ENCODE measurements at regions not wholly inside any gene's neighbourhood (a gene's known extent, or its start where the extent isn't known, plus 50 kb on each side); places are given as distances from the start of the nearest gene placed in this dataset.

DNA sequence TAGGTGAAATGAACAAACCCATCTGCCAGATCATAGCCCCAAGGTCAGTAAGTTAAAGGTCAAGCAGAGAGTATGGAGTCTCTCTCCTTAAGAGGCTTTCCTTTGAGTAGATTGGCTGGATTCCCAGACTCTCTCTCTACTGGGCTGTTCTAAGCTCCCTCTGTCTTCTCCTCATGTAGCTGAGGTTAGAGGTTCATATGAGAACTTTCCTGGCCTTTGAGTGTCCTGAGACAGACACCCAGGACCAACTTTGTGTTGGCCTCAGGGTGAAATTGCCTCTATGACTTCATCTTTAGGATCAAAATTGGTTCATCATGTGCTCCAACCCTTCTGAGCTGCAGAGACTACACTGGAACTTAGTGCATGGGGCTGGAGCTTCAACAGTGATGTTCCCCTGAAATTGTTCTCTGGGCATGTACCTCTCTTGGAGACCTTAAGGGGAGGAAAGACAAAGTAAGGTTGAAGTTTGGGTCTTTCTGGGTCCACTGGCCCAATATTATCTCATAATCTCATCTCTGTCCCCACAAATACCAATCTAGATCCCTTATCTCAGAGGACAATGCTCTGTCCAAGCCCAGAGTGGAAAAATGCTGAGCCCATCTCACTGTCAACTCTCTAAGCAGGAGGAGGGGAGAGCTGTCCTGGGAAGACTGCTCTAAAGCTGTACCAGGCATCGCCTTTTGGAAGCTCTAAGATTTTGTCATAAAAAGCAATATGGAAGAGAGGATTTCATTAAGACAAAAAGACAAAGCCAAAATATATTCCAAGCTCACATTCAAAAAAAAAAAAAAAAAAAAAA lies 177.3 kb upstream of the ARL4C start:
- H3K4me1 ChIP-seq (ENCODE audit: insufficient read depth, low read length): peaks cover 7% of the 10 kb centered on the region
- no peak overlapping the region for H2BK15ac ChIP-seq (ENCODE audit: low read depth, low read length)
- no peak overlapping the region for H2AK5ac ChIP-seq (ENCODE audit: insufficient read length, low read length)
- no CpG with 5 or more reads among the region's 1 CpG for WGBS (ENCODE audit: extremely low coverage, insufficient read length, low lambda C conversion rate)
- H3K18ac ChIP-seq (ENCODE audit: insufficient read length, low read depth, low read length): no peak overlapping the region
- H4K5ac ChIP-seq (ENCODE audit: insufficient read length, low read depth, low read length): no peak overlapping the region
- no peak for DNase-seq
- Mint-ChIP-seq H3K4me1 (peaks cover 56% of the 10 kb centered on the region in 2 experiments), H3K27ac (no peak overlapping the region), H3K27me3 (ENCODE audit: low read depth) (peaks cover 4% of the 10 kb centered on the region; the same call in 1 of the 2 replicates), H3K9me3 (peaks cover 13 to 22% of the 10 kb centered on the region in 2 experiments; a peak in 4 of 5 replicates), H3K36me3 (ENCODE audit: insufficient read depth in 1 of 3, low read depth in 3 of 3) (peaks cover 5 to 30% (median 7%) of the 10 kb centered on the region in 3 experiments), H3K4me3 (no peak overlapping the region)
- no peak overlapping the region for H2BK12ac ChIP-seq (ENCODE audit: insufficient read length, low read depth, low read length)
- H3K4ac ChIP-seq (ENCODE audit: low read depth, low read length): no peak overlapping the region
- H3K79me1 ChIP-seq (ENCODE audit: insufficient read depth, low read depth, low read length, poor library complexity, severe bottlenecking): no peaks in the 10 kb centered on the region
- no peaks in the 10 kb centered on the region for H3K23me2 ChIP-seq (ENCODE audit: insufficient read length, low read depth, low read length, poor library complexity, severe bottlenecking)
- H3K27me3 ChIP-seq (ENCODE audit: insufficient read depth, low read length): no peaks in the 10 kb centered on the region
- no peak overlapping the region for H2AFZ ChIP-seq (ENCODE audit: low read length)
- H3T11ph ChIP-seq (ENCODE audit: low read length): no peak overlapping the region
- no peak overlapping the region for H3K23ac ChIP-seq (ENCODE audit: insufficient read length, low read depth, low read length)
- TF ChIP-seq, protein P1, sequence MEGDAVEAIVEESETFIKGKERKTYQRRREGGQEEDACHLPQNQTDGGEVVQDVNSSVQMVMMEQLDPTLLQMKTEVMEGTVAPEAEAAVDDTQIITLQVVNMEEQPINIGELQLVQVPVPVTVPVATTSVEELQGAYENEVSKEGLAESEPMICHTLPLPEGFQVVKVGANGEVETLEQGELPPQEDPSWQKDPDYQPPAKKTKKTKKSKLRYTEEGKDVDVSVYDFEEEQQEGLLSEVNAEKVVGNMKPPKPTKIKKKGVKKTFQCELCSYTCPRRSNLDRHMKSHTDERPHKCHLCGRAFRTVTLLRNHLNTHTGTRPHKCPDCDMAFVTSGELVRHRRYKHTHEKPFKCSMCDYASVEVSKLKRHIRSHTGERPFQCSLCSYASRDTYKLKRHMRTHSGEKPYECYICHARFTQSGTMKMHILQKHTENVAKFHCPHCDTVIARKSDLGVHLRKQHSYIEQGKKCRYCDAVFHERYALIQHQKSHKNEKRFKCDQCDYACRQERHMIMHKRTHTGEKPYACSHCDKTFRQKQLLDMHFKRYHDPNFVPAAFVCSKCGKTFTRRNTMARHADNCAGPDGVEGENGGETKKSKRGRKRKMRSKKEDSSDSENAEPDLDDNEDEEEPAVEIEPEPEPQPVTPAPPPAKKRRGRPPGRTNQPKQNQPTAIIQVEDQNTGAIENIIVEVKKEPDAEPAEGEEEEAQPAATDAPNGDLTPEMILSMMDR (conservative IDR thresholded peaks at IDR 0.05): no peak
- H4K91ac ChIP-seq (ENCODE audit: insufficient read length, low read depth, low read length): no peak overlapping the region
- no peak overlapping the region for H2BK20ac ChIP-seq (ENCODE audit: low read depth, low read length, poor library complexity, severe bottlenecking)
- H3K4me2 ChIP-seq (ENCODE audit: insufficient read depth, insufficient read length, low read length): no peak overlapping the region
- H4K8ac ChIP-seq (replicated peaks; ENCODE audit: insufficient read length, low read depth, low read length): no peak overlapping the region
- no peak overlapping the region for H3K27ac ChIP-seq (ENCODE audit: insufficient read length, low read depth, low read length)
- no peak overlapping the region for H3K14ac ChIP-seq (ENCODE audit: insufficient read depth, low read length)
- H4K20me1 ChIP-seq (ENCODE audit: control insufficient read depth, insufficient read depth, insufficient read length): no peaks in the 10 kb centered on the region
- H3K56ac ChIP-seq (ENCODE audit: insufficient read length, low read depth, low read length): no peak overlapping the region
- no peaks in the 10 kb centered on the region for H3K9me3 ChIP-seq (ENCODE audit: control insufficient read depth, low read depth, low read length)
- no peaks in the 10 kb centered on the region for H3K79me2 ChIP-seq (ENCODE audit: insufficient read depth, low read length)
- H2BK120ac ChIP-seq (ENCODE audit: low read depth, low read length, poor library complexity, severe bottlenecking): no peak overlapping the region
- H2BK5ac ChIP-seq (ENCODE audit: insufficient read length, low read length): no peak overlapping the region
- no peak overlapping the region for H3K9ac ChIP-seq (ENCODE audit: extremely low read depth, insufficient read length, low read length)
